Loucy (cell line): ENCODE measurements at regions not wholly inside any gene's neighbourhood (a gene's known extent, or its start where the extent isn't known, plus 50 kb on each side); places are given as distances from the start of the nearest gene placed in this dataset.

Source experiments
- EZH2phosphoT487 ChIP-seq: fragments of 200-600 bp; IDR thresholded peaks from 2 replicates; pipeline ENCODE4 v1.6.1; 2018; ENCODE audit warnings: antibody characterized with exemption, mild to moderate bottlenecking, moderate library complexity, borderline replicate concordance
- TF ChIP-seq, protein P1 (sequence below): fragments of 200-600 bp; sonication (generic); conservative IDR thresholded peaks from 2 replicates; pipeline ENCODE4 v1.5.1; 2014; ENCODE audit warnings: mild to moderate bottlenecking, antibody characterized with exemption, low read length

DNA sequence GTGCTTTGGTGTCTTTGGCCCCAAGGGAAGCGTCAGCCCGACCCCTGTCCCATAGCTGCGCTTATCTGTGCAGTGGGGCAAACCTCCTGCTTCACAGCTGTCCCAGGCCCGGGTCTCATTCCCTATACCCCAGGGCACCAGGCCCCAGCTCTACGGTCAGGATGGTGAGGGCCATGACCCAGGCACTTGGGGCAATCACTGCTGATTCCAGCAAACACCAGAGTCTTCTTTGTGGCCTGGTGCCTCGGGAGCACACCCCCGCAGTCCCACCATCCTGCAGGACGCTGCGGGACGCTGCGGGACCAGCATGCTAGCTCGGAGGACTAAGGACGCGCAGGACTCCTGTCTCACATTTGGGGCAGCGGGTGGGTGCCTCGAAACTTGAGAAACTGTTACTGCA, 116.9 kb upstream of the HDAC4 start:
- TF ChIP-seq, protein P1, sequence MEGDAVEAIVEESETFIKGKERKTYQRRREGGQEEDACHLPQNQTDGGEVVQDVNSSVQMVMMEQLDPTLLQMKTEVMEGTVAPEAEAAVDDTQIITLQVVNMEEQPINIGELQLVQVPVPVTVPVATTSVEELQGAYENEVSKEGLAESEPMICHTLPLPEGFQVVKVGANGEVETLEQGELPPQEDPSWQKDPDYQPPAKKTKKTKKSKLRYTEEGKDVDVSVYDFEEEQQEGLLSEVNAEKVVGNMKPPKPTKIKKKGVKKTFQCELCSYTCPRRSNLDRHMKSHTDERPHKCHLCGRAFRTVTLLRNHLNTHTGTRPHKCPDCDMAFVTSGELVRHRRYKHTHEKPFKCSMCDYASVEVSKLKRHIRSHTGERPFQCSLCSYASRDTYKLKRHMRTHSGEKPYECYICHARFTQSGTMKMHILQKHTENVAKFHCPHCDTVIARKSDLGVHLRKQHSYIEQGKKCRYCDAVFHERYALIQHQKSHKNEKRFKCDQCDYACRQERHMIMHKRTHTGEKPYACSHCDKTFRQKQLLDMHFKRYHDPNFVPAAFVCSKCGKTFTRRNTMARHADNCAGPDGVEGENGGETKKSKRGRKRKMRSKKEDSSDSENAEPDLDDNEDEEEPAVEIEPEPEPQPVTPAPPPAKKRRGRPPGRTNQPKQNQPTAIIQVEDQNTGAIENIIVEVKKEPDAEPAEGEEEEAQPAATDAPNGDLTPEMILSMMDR, result no peak
- TF ChIP-seq EZH2phosphoT487, result no peak
